Hepatocyte (in vitro differentiated cells): ENCODE measurements at regions not wholly inside any gene's neighbourhood (a gene's known extent, or its start where the extent isn't known, plus 50 kb on each side); places are given as distances from the start of the nearest gene placed in this dataset.

ENCODE experiments used
- DNase-seq: peaks from one replicate; pipeline ENCODE4 v3.0.0-alpha.2; 2016; ENCODE audit warnings: low spot score
- H2AFZ ChIP-seq: fragments of 200-600 bp; sonication (generic); 2 replicates; pipeline ENCODE4 v1.6.0; 2016; ENCODE audit warnings: antibody characterized with exemption, mild to moderate bottlenecking
- H3K27ac ChIP-seq: fragments of 200-600 bp; sonication (generic); 2 replicates; pipeline ENCODE4 v1.5.1; 2016; ENCODE audit warnings: mild to moderate bottlenecking
- H3K27me3 ChIP-seq: fragments of 200-600 bp; sonication (generic); 2 replicates; pipeline ENCODE4 v1.6.1; 2016
- H3K36me3 ChIP-seq: fragments of 200-600 bp; sonication (generic); replicated peaks from 2 replicates; pipeline ENCODE4 v1.5.1; 2016; ENCODE audit warnings: low read depth; ENCODE audit not compliant: insufficient read depth
- H3K4me1 ChIP-seq: fragments of 200-600 bp; sonication (generic); 2 replicates; pipeline ENCODE4 v1.5.1; 2016; ENCODE audit warnings: mild to moderate bottlenecking, moderate library complexity; ENCODE audit not compliant: insufficient read depth
- H3K4me2 ChIP-seq: fragments of 200-600 bp; sonication (generic); 2 replicates; pipeline ENCODE4 v1.6.0; 2016
- H3K4me3 ChIP-seq: fragments of 200-600 bp; sonication (generic); 2 replicates; pipeline ENCODE4 v1.5.1; 2016; ENCODE audit warnings: mild to moderate bottlenecking
- H3K79me2 ChIP-seq: fragments of 200-600 bp; sonication (generic); 2 replicates; pipeline ENCODE4 v1.6.0; 2017; ENCODE audit warnings: mild to moderate bottlenecking
- H3K9me2 ChIP-seq: fragments of 200-600 bp; sonication (generic); replicated peaks from 2 replicates; pipeline ENCODE4 v1.6.0; 2017; ENCODE audit warnings: mild to moderate bottlenecking; ENCODE audit not compliant: insufficient read depth
- H3K9me3 ChIP-seq: fragments of 200-600 bp; sonication (generic); 2 replicates; pipeline ENCODE4 v1.5.1; 2016; ENCODE audit warnings: low read depth, mild to moderate bottlenecking
- H4K20me1 ChIP-seq: fragments of 200-600 bp; sonication (generic); 2 replicates; pipeline ENCODE4 v1.6.0; 2016; ENCODE audit warnings: mild to moderate bottlenecking; ENCODE audit not compliant: insufficient read depth, poor library complexity, severe bottlenecking
- CTCF ChIP-seq: fragments of 200-600 bp; sonication (generic); IDR thresholded peaks from 2 replicates; pipeline ENCODE4 v1.5.1; 2016; ENCODE audit warnings: antibody characterized with exemption, mild to moderate bottlenecking; ENCODE audit not compliant: poor library complexity
- EZH2 ChIP-seq: fragments of 200-600 bp; sonication (generic); IDR thresholded peaks from 2 replicates; pipeline ENCODE4 v1.6.1; 2016; ENCODE audit warnings: antibody characterized with exemption, mild to moderate bottlenecking, borderline replicate concordance
- EZH2phosphoT487 ChIP-seq: fragments of 200-600 bp; sonication (generic); IDR thresholded peaks from one replicate; pipeline ENCODE4 v1.6.1; 2018; ENCODE audit warnings: antibody characterized with exemption, mild to moderate bottlenecking, low read depth, moderate library complexity; ENCODE audit not compliant: unreplicated experiment, severe bottlenecking
- WGBS: methylation state at CpG from one replicate; pipeline ENCODE4 v1.1.6; 2016; ENCODE audit warnings: low lambda C conversion rate; ENCODE audit errors: missing lambda C conversion rate; 5-methylcytosine and 5-hydroxymethylcytosine counted together

- Histone ChIP-seq H3K79me2 (no peaks in the 10 kb centered on the region), H2AFZ (no peak overlapping the region), H3K4me1 (no peaks in the 10 kb centered on the region), H3K36me3 (no peaks in the 10 kb centered on the region), H3K27ac (no peak overlapping the region), H3K9me3 (no peaks in the 10 kb centered on the region), H3K4me2 (no peak overlapping the region), H3K4me3 (no peak overlapping the region), H3K27me3 (no peaks in the 10 kb centered on the region), H4K20me1 (no peaks in the 10 kb centered on the region), H3K9me2 (no peaks in the 10 kb centered on the region)
- TF ChIP-seq EZH2phosphoT487, result no peak
- no peak for TF ChIP-seq EZH2
- TF ChIP-seq CTCF, result no peak
- no peak for DNase-seq
These were observed 245.9 kb upstream of the TNRC6C start for GRCh38 chr17:77712578-77712977.

DNA sequence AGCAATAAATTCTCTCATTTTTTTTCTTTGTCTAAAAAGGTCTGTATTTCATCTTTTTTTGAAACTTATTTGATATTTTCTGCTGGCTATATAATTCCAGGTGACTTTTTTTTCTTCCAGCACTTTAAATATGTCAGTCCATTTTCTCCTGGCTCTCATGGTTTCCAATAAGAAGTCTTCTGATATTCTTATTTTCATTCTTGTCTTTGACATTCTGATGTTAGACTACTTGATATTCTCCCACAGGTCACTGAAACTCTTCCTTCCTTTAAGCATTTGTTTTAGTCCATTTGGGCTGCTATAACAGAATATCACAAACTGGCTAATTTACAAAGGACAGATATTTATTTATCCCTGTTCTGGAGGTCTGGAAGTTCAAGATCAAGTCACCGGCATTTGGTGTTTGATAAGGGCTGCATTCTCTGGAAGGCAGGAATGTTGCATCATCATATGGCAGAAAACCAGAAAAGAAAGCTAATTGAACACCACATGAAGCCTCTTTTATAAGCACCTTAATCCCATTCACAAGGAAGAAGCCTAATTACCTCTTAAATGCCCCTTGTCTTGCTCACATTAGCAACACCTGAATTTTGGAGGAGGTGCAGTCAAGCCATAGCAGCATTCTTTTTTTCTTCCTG is 242.1 kb upstream of the TNRC6C start:
- no peak for DNase-seq
- Histone ChIP-seq H3K4me1 (peaks cover 6% of the 10 kb centered on the region), H3K9me3 (no peaks in the 10 kb centered on the region), H4K20me1 (no peaks in the 10 kb centered on the region), H3K27ac (no peak overlapping the region), H3K4me3 (no peak overlapping the region), H3K79me2 (no peaks in the 10 kb centered on the region), H3K36me3 (no peaks in the 10 kb centered on the region), H2AFZ (no peak overlapping the region), H3K4me2 (no peak overlapping the region), H3K9me2 (no peaks in the 10 kb centered on the region), H3K27me3 (no peaks in the 10 kb centered on the region)
- TF ChIP-seq CTCF (no peak), EZH2phosphoT487 (no peak), EZH2 (no peak)
- WGBS, result 62% methylated on average over 1 of the region's 1 CpG

DNA sequence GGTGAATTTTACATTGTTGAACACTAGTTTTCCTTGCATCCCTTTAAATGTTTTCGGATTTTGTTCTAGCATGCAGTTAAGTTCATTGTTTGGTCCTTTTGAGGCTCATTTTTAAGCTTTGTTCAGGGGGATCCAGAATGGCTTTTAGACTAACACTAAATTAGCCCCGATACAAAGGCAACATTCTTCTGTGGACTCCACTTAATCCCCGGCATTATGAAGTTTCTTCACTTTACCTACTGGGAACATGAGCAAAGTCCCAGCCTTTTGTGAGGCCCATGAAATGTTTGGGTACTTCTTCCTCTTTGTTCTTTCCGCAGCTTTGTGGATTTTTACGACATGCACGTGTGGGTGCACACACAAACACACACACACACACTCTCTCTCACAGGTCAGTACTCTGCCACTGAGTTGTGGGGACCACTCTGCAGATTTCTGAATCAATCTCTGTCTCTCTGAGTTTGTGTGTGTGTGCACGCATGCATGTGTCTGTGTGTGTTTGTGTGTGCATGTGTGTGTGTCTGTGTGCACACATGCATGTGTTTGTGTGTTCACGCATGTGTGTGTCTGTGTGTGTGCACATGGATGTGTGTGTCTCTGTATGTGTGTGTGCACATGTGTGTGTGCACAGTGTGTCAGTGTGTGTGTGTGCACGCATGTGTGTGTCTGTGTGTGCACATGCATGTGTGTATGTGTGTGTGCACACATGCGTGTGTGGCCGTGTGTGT is 240.4 kb upstream of the TNRC6C start:
- Histone ChIP-seq H3K9me2 (no peaks in the 10 kb centered on the region), H3K79me2 (no peaks in the 10 kb centered on the region), H4K20me1 (no peaks in the 10 kb centered on the region), H2AFZ (peak overlapping the region; percentile 5), H3K4me1 (peaks cover 6% of the 10 kb centered on the region), H3K4me3 (no peak overlapping the region), H3K27me3 (no peaks in the 10 kb centered on the region), H3K4me2 (no peak overlapping the region), H3K36me3 (no peaks in the 10 kb centered on the region), H3K27ac (no peak overlapping the region), H3K9me3 (no peaks in the 10 kb centered on the region)
- TF ChIP-seq CTCF, result no peak
- no peak for TF ChIP-seq EZH2
- TF ChIP-seq EZH2phosphoT487, result no peak
- 71% methylated on average over 11 of the region's 11 CpGs for WGBS
- DNase-seq, result no peak
